ENCODE measurements at regions not wholly inside any gene's neighbourhood (a gene's known extent, or its start where the extent isn't known, plus 50 kb on each side); places are given as distances from the start of the nearest gene placed in this dataset.

GRCh38 chr1:29708796-29709703, 472.7 kb downstream of the PTPRU start:
- H3K27ac Mint-ChIP-seq: peak overlapping the region; percentile 77 to 90 (median 84)
- H3K27me3 Mint-ChIP-seq (ENCODE audit: low read depth): peaks cover 35% of the 10 kb centered on the region
- no peak for TF ChIP-seq CTCF (IDR thresholded peaks at IDR 0.05; ENCODE audit: unreplicated experiment in 3 of 3)
- H3K4me1 Mint-ChIP-seq: peaks cover 28% of the 10 kb centered on the region
- no peaks in the 10 kb centered on the region for H3K36me3 Mint-ChIP-seq (ENCODE audit: low read depth)
- H3K4me3 Mint-ChIP-seq: no peak overlapping the region
- no peaks in the 10 kb centered on the region for H3K9me3 Mint-ChIP-seq

DNA sequence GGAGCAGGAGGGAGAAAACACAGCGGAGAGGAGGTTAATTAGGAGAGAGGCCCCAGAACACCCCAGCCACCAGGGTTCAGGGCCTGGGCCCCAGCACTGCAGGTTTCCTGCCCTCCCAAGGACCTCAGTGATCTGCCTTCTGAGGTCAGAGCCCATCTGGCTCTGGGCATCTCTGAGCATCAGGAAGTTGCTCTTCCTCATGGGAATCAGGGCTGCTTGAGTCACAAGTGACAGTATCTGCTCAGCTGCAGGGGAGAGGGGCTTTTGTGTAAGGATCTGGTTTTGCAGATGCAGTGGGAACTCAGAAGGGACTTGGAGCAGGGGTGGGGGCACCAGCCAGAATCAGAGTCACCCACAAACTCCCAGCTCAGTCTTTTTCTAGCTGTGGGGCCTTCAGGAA, 472.1 kb downstream of the PTPRU start:
- Mint-ChIP-seq H3K36me3 (ENCODE audit: low read depth) (no peaks in the 10 kb centered on the region), H3K4me3 (no peak overlapping the region), H3K27me3 (ENCODE audit: low read depth) (peaks cover 38% of the 10 kb centered on the region), H3K9me3 (no peaks in the 10 kb centered on the region), H3K27ac (peak overlapping the region; percentile 77 to 90 (median 84)), H3K4me1 (peaks cover 28% of the 10 kb centered on the region)
- no peak for TF ChIP-seq CTCF (IDR thresholded peaks at IDR 0.05; ENCODE audit: unreplicated experiment in 3 of 3)

GRCh38 chr1:29707796-29708195, 471.5 kb downstream of the PTPRU start:
- TF ChIP-seq CTCF (IDR thresholded peaks at IDR 0.05; ENCODE audit: unreplicated experiment in 3 of 3): no peak
- Mint-ChIP-seq H3K36me3 (ENCODE audit: low read depth) (no peaks in the 10 kb centered on the region), H3K4me1 (peaks cover 28% of the 10 kb centered on the region), H3K9me3 (no peaks in the 10 kb centered on the region), H3K4me3 (no peak overlapping the region), H3K27me3 (ENCODE audit: low read depth) (peaks cover 41% of the 10 kb centered on the region), H3K27ac (peak overlapping the region; percentile 17 to 90 (median 84))

GRCh38 chr1:29706936-29707335, 470.6 kb downstream of the PTPRU start:
- peak; percentile 17 to 40 (median 20) for TF ChIP-seq CTCF (IDR thresholded peaks at IDR 0.05; ENCODE audit: unreplicated experiment in 3 of 3)
- Mint-ChIP-seq H3K27me3 (ENCODE audit: low read depth) (peaks cover 44% of the 10 kb centered on the region), H3K36me3 (ENCODE audit: low read depth) (no peaks in the 10 kb centered on the region), H3K27ac (no peak overlapping the region), H3K4me3 (no peak overlapping the region), H3K4me1 (peaks cover 28% of the 10 kb centered on the region), H3K9me3 (no peaks in the 10 kb centered on the region)

DNA sequence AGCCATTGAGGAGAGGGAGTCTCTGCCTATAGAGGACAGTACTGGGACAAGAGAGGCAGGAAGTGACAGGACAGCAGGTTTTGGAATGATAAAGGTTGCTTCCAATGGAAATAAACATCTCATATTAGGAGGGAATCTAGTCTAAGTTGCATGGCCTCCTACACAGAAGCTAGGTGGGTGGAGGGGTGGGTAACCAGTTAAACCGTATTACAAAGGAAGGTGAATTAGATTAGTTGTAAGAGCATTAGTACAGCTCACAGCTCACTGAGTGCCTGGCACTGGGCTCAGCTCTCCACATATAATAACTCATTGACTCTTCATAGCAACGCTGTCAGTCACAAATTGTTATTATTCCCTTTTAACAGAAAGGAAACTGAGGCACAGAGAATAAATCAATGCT, 468.1 kb downstream of the PTPRU start:
- Mint-ChIP-seq H3K27me3 (ENCODE audit: low read depth) (peaks cover 53% of the 10 kb centered on the region), H3K9me3 (no peaks in the 10 kb centered on the region), H3K4me1 (peaks cover 23% of the 10 kb centered on the region), H3K27ac (no peak overlapping the region), H3K36me3 (ENCODE audit: low read depth) (no peaks in the 10 kb centered on the region), H3K4me3 (no peak overlapping the region)
- no peak for TF ChIP-seq CTCF (IDR thresholded peaks at IDR 0.05; ENCODE audit: unreplicated experiment in 3 of 3)
